Choroid plexus epithelial cell (primary cell): ENCODE measurements at regions not wholly inside any gene's neighbourhood (a gene's known extent, or its start where the extent isn't known, plus 50 kb on each side); places are given as distances from the start of the nearest gene placed in this dataset.

ENCODE experiments used
- DNase-seq: peaks from one replicate; pipeline ENCODE4 v3.0.0-alpha.2; 2010; ENCODE audit warnings: low read depth
- H3K4me3 ChIP-seq: 2 replicates; pipeline ENCODE4 v1.5.1; 2011; ENCODE audit warnings: low read depth, mild to moderate bottlenecking, control low read depth, low read length, moderate library complexity
- CTCF ChIP-seq: conservative IDR thresholded peaks from 2 replicates; pipeline ENCODE4 v1.5.1; 2011; ENCODE audit warnings: low read depth, mild to moderate bottlenecking, control low read depth, inconsistent platforms, low read length, moderate library complexity

GRCh38 chr20:22821081-22821727 is 213.9 kb upstream of the SSTR4 start:
- no peak for TF ChIP-seq CTCF
- H3K4me3 ChIP-seq: no peak overlapping the region
- DNase-seq: no peak

GRCh38 chr20:22821796-22822195 is 213.3 kb upstream of the SSTR4 start:
- no peak for DNase-seq
- H3K4me3 ChIP-seq: no peak overlapping the region
- TF ChIP-seq CTCF: no peak

GRCh38 chr20:22823119-22823518 is 212.0 kb upstream of the SSTR4 start:
- no peak overlapping the region for H3K4me3 ChIP-seq
- no peak for TF ChIP-seq CTCF
- no peak for DNase-seq

- no peak for DNase-seq
- no peak for TF ChIP-seq CTCF
Observed at GRCh38 chr20:22824077-22824476, 211.0 kb upstream of the SSTR4 start.

GRCh38 chr20:22825076-22825475 is 210.0 kb upstream of the SSTR4 start:
- peak; percentile 66 for DNase-seq
- H3K4me3 ChIP-seq: no peak overlapping the region
- TF ChIP-seq CTCF: no peak

More at GRCh38 chr20:22824077-22824476, 211.0 kb upstream of the SSTR4 start:
- no peak overlapping the region for H3K4me3 ChIP-seq

- H3K4me3 ChIP-seq: no peak overlapping the region
- DNase-seq: no peak
- no peak for TF ChIP-seq CTCF
Observed at GRCh38 chr20:22825546-22825945, 209.6 kb upstream of the SSTR4 start.
